ENCODE measurements at regions not wholly inside any gene's neighbourhood (a gene's known extent, or its start where the extent isn't known, plus 50 kb on each side); places are given as distances from the start of the nearest gene placed in this dataset.

DNA sequence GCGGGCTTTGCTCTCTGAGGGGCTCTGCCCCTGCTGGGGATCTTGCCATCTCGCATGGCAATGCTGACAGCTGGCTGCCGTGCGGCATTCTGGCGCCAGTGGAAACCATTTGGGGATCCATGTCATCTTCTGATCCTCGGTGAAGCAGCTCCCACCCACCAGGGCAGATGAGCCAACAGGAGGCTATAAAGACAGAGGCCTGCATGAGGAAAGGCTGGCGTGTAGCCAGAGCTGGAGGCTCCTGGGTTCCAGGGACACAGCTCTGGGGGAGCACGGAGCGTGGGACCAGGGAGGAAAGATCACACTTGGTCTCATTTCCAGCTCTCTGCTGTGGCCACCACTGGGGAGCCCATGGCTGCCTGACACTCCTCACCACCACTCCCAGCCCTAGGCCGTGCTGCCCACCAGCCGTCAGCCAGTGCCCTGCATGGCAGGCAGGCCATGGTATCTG lies 145.8 kb downstream of the ZFP36L2 start:
- no peak for TF ChIP-seq TAF1 (IDR thresholded peaks at IDR 0.05; ENCODE audit: low read depth, low read length)
- TF ChIP-seq POLR2A (IDR thresholded peaks at IDR 0.05; ENCODE audit: low read depth, low read length): no peak
- TF ChIP-seq SPI1 (IDR thresholded peaks at IDR 0.05; ENCODE audit: low read depth, low read length): no peak
- no peak for TF ChIP-seq POLR2AphosphoS5 (IDR thresholded peaks at IDR 0.05; ENCODE audit: low read depth, low read length)
